ENCODE measurements at regions not wholly inside any gene's neighbourhood (a gene's known extent, or its start where the extent isn't known, plus 50 kb on each side); places are given as distances from the start of the nearest gene placed in this dataset.

DNA sequence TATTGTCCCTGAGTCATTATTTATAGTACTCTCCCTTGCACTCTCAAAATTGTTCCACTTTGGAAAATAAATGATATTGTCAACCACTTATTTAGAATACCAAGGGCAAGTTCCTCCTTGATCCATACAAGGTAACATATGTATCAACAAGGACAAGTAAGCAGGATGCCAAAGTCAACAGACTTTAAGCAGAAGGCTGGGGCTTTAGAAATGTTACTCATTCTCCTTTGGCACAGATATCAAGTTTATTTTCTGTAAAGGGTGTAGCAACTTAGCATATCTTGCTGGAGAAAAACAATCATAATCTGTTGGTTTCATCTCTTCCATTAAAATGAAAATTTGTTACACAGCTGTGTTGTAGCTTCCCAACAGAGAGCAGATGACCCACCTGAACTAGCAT lies 248.7 kb upstream of the SLC30A5 start:
- no peaks in the 10 kb centered on the region for H3K9me3 ChIP-seq (ENCODE audit: control insufficient read depth in 1 of 2, insufficient read depth in 1 of 2, low read depth in 1 of 2, low read length in 2 of 2)
- no peaks in the 10 kb centered on the region for H3K36me3 ChIP-seq (ENCODE audit: control insufficient read depth in 1 of 2, insufficient read depth in 2 of 2, low read length in 2 of 2)
- TF ChIP-seq, protein P1, sequence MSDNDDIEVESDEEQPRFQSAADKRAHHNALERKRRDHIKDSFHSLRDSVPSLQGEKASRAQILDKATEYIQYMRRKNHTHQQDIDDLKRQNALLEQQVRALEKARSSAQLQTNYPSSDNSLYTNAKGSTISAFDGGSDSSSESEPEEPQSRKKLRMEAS (IDR thresholded peaks at IDR 0.05), result no peak
- TF ChIP-seq SRF (IDR thresholded peaks at IDR 0.05; ENCODE audit: low read depth) (no peak), ZNF274 (IDR thresholded peaks at IDR 0.05; ENCODE audit: low read depth, low read length) (no peak), RAD21 (IDR thresholded peaks at IDR 0.05; ENCODE audit: low read depth) (no peak), POLR2AphosphoS5 (IDR thresholded peaks at IDR 0.05; ENCODE audit: low read depth, low read length) (no peak), YY1 (IDR thresholded peaks at IDR 0.05; ENCODE audit: extremely low read depth, insufficient replicate concordance, low read depth, low read length) (no peak)
- no peaks in the 10 kb centered on the region for H3K4me1 ChIP-seq (ENCODE audit: control insufficient read depth in 1 of 2, insufficient read depth in 2 of 2, low read length in 2 of 2)
- H3K9ac ChIP-seq (ENCODE audit: low read length), result no peak overlapping the region
- ChIA-PET CTCF (no interaction called here), RAD21 (ENCODE audit: low non-redundant PET in 1 of 2, low total read pairs in 2 of 2, uncharacterized antibody in 2 of 2, unreplicated experiment in 2 of 2) (no interaction called here), POLR2A (no interaction called here)
- H3K27ac ChIP-seq (ENCODE audit: low read depth, low read length), result no peak overlapping the region
- no peak for DNase-seq (ENCODE audit: low read depth, low spot score)
- ATAC-seq, result no peak
- H3K9me2 ChIP-seq (ENCODE audit: insufficient read depth), result no peaks in the 10 kb centered on the region
- no peak overlapping the region for H2AFZ ChIP-seq (ENCODE audit: low read depth, low read length, poor library complexity, severe bottlenecking)
- intact Hi-C loops (cut with micrococcal nuclease), result no loop called here
- H3K79me2 ChIP-seq (ENCODE audit: insufficient read depth, low read length), result no peaks in the 10 kb centered on the region
- no peaks in the 10 kb centered on the region for H3K27me3 ChIP-seq (ENCODE audit: insufficient read depth, low read length)
- H4K20me1 ChIP-seq (ENCODE audit: insufficient read depth), result no peaks in the 10 kb centered on the region
- no peak overlapping the region for H3K4me3 ChIP-seq (replicated peaks in 1 of 2; ENCODE audit: low read depth in 1 of 2, low read length in 2 of 2)
- no peak overlapping the region for H3K4me2 ChIP-seq (ENCODE audit: low read length)
- BruUV-seq (replicated peaks), result no TSS peak

DNA sequence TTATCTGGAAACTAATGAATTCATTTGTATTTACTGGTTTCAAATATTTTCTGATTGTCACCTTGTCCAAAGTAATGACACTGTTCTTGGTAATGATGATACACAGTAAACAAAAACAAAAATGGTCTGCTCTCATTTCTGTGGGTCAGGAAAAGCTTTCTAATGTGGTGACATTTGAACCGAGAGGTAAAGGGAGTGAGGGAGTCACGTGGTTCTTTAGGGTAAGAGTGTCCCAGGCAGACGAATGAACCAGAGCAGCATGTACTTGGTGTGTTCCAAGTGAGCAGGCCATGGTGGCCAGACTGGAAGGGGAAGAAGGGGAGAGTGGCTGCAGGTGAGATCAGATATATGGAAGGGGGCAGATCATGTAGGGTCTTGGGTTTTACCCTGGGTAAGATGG lies 247.0 kb upstream of the SLC30A5 start:
- no peak for ATAC-seq
- no peaks in the 10 kb centered on the region for H3K4me1 ChIP-seq (ENCODE audit: control insufficient read depth in 1 of 2, insufficient read depth in 2 of 2, low read length in 2 of 2)
- no peak overlapping the region for H3K9ac ChIP-seq (ENCODE audit: low read length)
- DNase-seq (ENCODE audit: low read depth, low spot score), result no peak
- ChIA-PET CTCF (no interaction called here), POLR2A (no interaction called here), RAD21 (ENCODE audit: low non-redundant PET in 1 of 2, low total read pairs in 2 of 2, uncharacterized antibody in 2 of 2, unreplicated experiment in 2 of 2) (no interaction called here)
- BruUV-seq (replicated peaks), result no TSS peak
- H3K4me2 ChIP-seq (ENCODE audit: low read length), result no peak overlapping the region
- H3K27me3 ChIP-seq (ENCODE audit: insufficient read depth, low read length), result no peaks in the 10 kb centered on the region
- no peak overlapping the region for H3K27ac ChIP-seq (ENCODE audit: low read depth, low read length)
- H4K20me1 ChIP-seq (ENCODE audit: insufficient read depth), result no peaks in the 10 kb centered on the region
- no peaks in the 10 kb centered on the region for H3K36me3 ChIP-seq (ENCODE audit: control insufficient read depth in 1 of 2, insufficient read depth in 2 of 2, low read length in 2 of 2)
- H3K9me2 ChIP-seq (ENCODE audit: insufficient read depth), result no peaks in the 10 kb centered on the region
- no peaks in the 10 kb centered on the region for H3K9me3 ChIP-seq (ENCODE audit: control insufficient read depth in 1 of 2, insufficient read depth in 1 of 2, low read depth in 1 of 2, low read length in 2 of 2)
- H3K4me3 ChIP-seq (replicated peaks in 1 of 2; ENCODE audit: low read depth in 1 of 2, low read length in 2 of 2), result no peak overlapping the region
- no peak overlapping the region for H2AFZ ChIP-seq (ENCODE audit: low read depth, low read length, poor library complexity, severe bottlenecking)
- intact Hi-C loops (cut with micrococcal nuclease), result no loop called here
- no peaks in the 10 kb centered on the region for H3K79me2 ChIP-seq (ENCODE audit: insufficient read depth, low read length)
- no peak for TF ChIP-seq CBX3 (IDR thresholded peaks at IDR 0.05; ENCODE audit: low read depth)
- TF ChIP-seq TCF7L2 (IDR thresholded peaks at IDR 0.05; ENCODE audit: borderline replicate concordance, extremely low read depth, insufficient read depth, insufficient read length), result no peak
- TF ChIP-seq, protein P2, sequence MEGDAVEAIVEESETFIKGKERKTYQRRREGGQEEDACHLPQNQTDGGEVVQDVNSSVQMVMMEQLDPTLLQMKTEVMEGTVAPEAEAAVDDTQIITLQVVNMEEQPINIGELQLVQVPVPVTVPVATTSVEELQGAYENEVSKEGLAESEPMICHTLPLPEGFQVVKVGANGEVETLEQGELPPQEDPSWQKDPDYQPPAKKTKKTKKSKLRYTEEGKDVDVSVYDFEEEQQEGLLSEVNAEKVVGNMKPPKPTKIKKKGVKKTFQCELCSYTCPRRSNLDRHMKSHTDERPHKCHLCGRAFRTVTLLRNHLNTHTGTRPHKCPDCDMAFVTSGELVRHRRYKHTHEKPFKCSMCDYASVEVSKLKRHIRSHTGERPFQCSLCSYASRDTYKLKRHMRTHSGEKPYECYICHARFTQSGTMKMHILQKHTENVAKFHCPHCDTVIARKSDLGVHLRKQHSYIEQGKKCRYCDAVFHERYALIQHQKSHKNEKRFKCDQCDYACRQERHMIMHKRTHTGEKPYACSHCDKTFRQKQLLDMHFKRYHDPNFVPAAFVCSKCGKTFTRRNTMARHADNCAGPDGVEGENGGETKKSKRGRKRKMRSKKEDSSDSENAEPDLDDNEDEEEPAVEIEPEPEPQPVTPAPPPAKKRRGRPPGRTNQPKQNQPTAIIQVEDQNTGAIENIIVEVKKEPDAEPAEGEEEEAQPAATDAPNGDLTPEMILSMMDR (IDR thresholded peaks at IDR 0.05 in 2 of 3, conservative IDR thresholded peaks at IDR 0.05 in 1 of 3; ENCODE audit: borderline replicate concordance in 1 of 3, insufficient read depth in 1 of 3, low read depth in 2 of 3, low read length in 2 of 3), result no peak
- no peak for TF ChIP-seq CEBPB (IDR thresholded peaks at IDR 0.05; ENCODE audit: low read depth)
- TF ChIP-seq ZFX (IDR thresholded peaks at IDR 0.05), result no peak
- TF ChIP-seq, protein P3, sequence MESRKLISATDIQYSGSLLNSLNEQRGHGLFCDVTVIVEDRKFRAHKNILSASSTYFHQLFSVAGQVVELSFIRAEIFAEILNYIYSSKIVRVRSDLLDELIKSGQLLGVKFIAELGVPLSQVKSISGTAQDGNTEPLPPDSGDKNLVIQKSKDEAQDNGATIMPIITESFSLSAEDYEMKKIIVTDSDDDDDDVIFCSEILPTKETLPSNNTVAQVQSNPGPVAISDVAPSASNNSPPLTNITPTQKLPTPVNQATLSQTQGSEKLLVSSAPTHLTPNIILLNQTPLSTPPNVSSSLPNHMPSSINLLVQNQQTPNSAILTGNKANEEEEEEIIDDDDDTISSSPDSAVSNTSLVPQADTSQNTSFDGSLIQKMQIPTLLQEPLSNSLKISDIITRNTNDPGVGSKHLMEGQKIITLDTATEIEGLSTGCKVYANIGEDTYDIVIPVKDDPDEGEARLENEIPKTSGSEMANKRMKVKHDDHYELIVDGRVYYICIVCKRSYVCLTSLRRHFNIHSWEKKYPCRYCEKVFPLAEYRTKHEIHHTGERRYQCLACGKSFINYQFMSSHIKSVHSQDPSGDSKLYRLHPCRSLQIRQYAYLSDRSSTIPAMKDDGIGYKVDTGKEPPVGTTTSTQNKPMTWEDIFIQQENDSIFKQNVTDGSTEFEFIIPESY (IDR thresholded peaks at IDR 0.05; ENCODE audit: extremely low read depth, insufficient replicate concordance, low read length), result no peak
- no peak for TF ChIP-seq RAD21 (IDR thresholded peaks at IDR 0.05; ENCODE audit: low read depth)
- TF ChIP-seq, protein P4, sequence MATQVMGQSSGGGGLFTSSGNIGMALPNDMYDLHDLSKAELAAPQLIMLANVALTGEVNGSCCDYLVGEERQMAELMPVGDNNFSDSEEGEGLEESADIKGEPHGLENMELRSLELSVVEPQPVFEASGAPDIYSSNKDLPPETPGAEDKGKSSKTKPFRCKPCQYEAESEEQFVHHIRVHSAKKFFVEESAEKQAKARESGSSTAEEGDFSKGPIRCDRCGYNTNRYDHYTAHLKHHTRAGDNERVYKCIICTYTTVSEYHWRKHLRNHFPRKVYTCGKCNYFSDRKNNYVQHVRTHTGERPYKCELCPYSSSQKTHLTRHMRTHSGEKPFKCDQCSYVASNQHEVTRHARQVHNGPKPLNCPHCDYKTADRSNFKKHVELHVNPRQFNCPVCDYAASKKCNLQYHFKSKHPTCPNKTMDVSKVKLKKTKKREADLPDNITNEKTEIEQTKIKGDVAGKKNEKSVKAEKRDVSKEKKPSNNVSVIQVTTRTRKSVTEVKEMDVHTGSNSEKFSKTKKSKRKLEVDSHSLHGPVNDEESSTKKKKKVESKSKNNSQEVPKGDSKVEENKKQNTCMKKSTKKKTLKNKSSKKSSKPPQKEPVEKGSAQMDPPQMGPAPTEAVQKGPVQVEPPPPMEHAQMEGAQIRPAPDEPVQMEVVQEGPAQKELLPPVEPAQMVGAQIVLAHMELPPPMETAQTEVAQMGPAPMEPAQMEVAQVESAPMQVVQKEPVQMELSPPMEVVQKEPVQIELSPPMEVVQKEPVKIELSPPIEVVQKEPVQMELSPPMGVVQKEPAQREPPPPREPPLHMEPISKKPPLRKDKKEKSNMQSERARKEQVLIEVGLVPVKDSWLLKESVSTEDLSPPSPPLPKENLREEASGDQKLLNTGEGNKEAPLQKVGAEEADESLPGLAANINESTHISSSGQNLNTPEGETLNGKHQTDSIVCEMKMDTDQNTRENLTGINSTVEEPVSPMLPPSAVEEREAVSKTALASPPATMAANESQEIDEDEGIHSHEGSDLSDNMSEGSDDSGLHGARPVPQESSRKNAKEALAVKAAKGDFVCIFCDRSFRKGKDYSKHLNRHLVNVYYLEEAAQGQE (IDR thresholded peaks at IDR 0.05; ENCODE audit: low read depth), result no peak
- no peak for TF ChIP-seq JUND (IDR thresholded peaks at IDR 0.05)

Data from HCT116 (cell line).